ENCODE measurements at regions not wholly inside any gene's neighbourhood (a gene's known extent, or its start where the extent isn't known, plus 50 kb on each side); places are given as distances from the start of the nearest gene placed in this dataset.

GRCh38 chr3:147538034-147538433 lies 128.9 kb downstream of the ZIC1 start:
- Histone ChIP-seq H3K27ac (no peak overlapping the region), H3K27me3 (no peaks in the 10 kb centered on the region), H3K9me3 (peaks cover 0 to 14% (median 0%) of the 10 kb centered on the region in 3 donors), H3K4me1 (no peaks in the 10 kb centered on the region), H3K36me3 (no peaks in the 10 kb centered on the region), H3K4me3 (no peak overlapping the region)
- no peak for ATAC-seq
- WGBS, 2 donors (ENCODE audit: low coverage in 1 of 2): 79 to 81% methylated on average over 4 of the region's 4 CpGs
- TF ChIP-seq POLR2A (IDR thresholded peaks at IDR 0.05) (no peak), CTCF (IDR thresholded peaks at IDR 0.05) (no peak), EP300 (IDR thresholded peaks at IDR 0.05) (no peak), POLR2AphosphoS5 (IDR thresholded peaks at IDR 0.05) (no peak)

DNA sequence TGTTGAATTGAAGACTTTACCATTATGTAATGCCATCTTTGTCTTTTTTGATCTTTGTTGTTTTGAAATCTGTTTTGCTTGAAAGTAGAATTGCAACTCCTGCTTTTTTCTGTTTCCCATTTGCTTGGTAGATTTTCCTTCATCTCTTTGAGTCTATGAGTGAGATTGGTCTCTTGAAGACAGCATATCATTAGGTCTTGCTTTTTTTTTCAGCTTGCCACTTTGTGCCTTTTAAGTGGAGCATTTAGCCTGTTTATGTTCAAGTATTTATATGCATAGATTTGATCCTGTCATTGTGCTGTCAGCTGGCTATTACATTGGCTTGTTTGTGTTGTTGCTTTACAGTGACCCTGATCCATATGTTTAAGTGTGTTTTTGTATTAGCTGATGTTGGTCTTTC lies 131.8 kb downstream of the ZIC1 start:
- Histone ChIP-seq H3K27me3 (no peaks in the 10 kb centered on the region), H3K9me3 (peaks cover 0 to 14% (median 0%) of the 10 kb centered on the region in 3 donors), H3K36me3 (no peaks in the 10 kb centered on the region), H3K4me1 (no peaks in the 10 kb centered on the region), H3K4me3 (no peak overlapping the region), H3K27ac (no peak overlapping the region)
- TF ChIP-seq EP300 (IDR thresholded peaks at IDR 0.05): no peak
- TF ChIP-seq CTCF (IDR thresholded peaks at IDR 0.05): no peak
- no peak for TF ChIP-seq POLR2A (IDR thresholded peaks at IDR 0.05)
- TF ChIP-seq POLR2AphosphoS5 (IDR thresholded peaks at IDR 0.05): no peak
- ATAC-seq: no peak

GRCh38 chr3:147544290-147544689 lies 135.1 kb downstream of the ZIC1 start:
- Histone ChIP-seq H3K36me3 (no peaks in the 10 kb centered on the region), H3K4me1 (no peaks in the 10 kb centered on the region), H3K27ac (no peak overlapping the region), H3K27me3 (no peaks in the 10 kb centered on the region), H3K4me3 (no peak overlapping the region), H3K9me3 (peaks cover 0 to 14% (median 0%) of the 10 kb centered on the region in 3 donors)
- ATAC-seq: no peak
- no peak for TF ChIP-seq EP300 (IDR thresholded peaks at IDR 0.05)
- TF ChIP-seq CTCF (IDR thresholded peaks at IDR 0.05): no peak
- TF ChIP-seq POLR2AphosphoS5 (IDR thresholded peaks at IDR 0.05): no peak
- no peak for TF ChIP-seq POLR2A (IDR thresholded peaks at IDR 0.05)

GRCh38 chr3:147551491-147551890 lies 142.3 kb downstream of the ZIC1 start:
- Histone ChIP-seq H3K4me1 (no peaks in the 10 kb centered on the region), H3K27ac (no peak overlapping the region), H3K9me3 (peaks cover 0 to 7% (median 0%) of the 10 kb centered on the region in 3 donors), H3K4me3 (no peak overlapping the region), H3K27me3 (no peaks in the 10 kb centered on the region), H3K36me3 (no peaks in the 10 kb centered on the region)
- ATAC-seq: no peak
- no peak for TF ChIP-seq CTCF (IDR thresholded peaks at IDR 0.05)
- TF ChIP-seq EP300 (IDR thresholded peaks at IDR 0.05): no peak
- no peak for TF ChIP-seq POLR2A (IDR thresholded peaks at IDR 0.05)
- TF ChIP-seq POLR2AphosphoS5 (IDR thresholded peaks at IDR 0.05): no peak
- WGBS, 2 donors (ENCODE audit: low coverage in 1 of 2): 70% methylated on average over 3 of the region's 3 CpGs; no CpG with 5 or more reads in 1 of the 2 donors

DNA sequence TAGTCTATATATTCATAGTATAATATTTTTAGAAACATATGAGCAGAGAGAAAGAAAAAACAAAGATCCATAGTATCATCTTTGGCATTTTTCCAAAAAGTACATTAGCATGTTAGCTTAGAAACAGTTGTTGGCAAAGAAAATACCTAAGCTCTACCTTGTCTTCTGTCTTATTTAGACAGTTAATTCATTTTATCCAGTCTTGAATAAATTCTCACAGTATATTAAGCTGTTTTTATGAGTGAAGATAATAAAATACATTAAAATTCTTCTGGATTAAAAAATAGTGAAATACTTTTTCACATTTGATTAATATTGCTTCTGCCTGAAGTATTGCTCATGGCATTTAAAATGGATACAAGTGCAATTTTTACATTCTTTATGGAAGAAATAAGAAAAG lies 145.2 kb downstream of the ZIC1 start:
- no peaks in the 10 kb centered on the region for H3K4me1 ChIP-seq
- no peak for ATAC-seq
- H3K4me3 ChIP-seq: no peak overlapping the region
- H3K36me3 ChIP-seq: no peaks in the 10 kb centered on the region
- H3K9me3 ChIP-seq: peaks cover 0 to 7% (median 0%) of the 10 kb centered on the region in 3 donors
- H3K27ac ChIP-seq: no peak overlapping the region
- TF ChIP-seq POLR2A (IDR thresholded peaks at IDR 0.05) (no peak), CTCF (IDR thresholded peaks at IDR 0.05) (no peak)
- H3K27me3 ChIP-seq: no peaks in the 10 kb centered on the region

Data from gastroesophageal sphincter (tissue), 4 donors.